ENCODE measurements at regions not wholly inside any gene's neighbourhood (a gene's known extent, or its start where the extent isn't known, plus 50 kb on each side); places are given as distances from the start of the nearest gene placed in this dataset.
"Not testable (repeated sequence)": the region's sequence is repeated elsewhere in the genome, so short reads cannot be mapped to it uniquely, and the experiment has no call there.

GRCh38 chr13:54737211-54737610 lies 1708.6 kb downstream of the OLFM4 start:
- TF ChIP-seq ELF4, SP1 (IDR thresholded peaks at IDR 0.05): not testable (repeated sequence)
